K562 (cell line): ENCODE measurements at regions not wholly inside any gene's neighbourhood (a gene's known extent, or its start where the extent isn't known, plus 50 kb on each side); places are given as distances from the start of the nearest gene placed in this dataset.

Source experiments
- ATAC-seq: fragments of 200-7000 bp; cut with Tn5 transposase; 3 replicates; pipeline ENCODE4 v1.9.1; 2020; ENCODE audit warnings: moderate library complexity
- BruUV-seq: library from RNA; stranded (reverse); fragments of 400-500 nt; replicated peaks from 2 replicates; lab custom pipeline; 2021; lab: Mats Ljungman, UMichigan
- CTCF ChIA-PET: fragments of 300-600 bp; formaldehyde crosslinking; extraction: SDS; loops from one replicate; lab custom pipeline; 2021; ENCODE audit warnings: low intra/inter-chr PET ratio; lab: Yijun Ruan, JAX
- POLR2A ChIA-PET: fragments of 300-600, 350-650 bp; sonication (Branson Sonifier 250); formaldehyde crosslinking; extraction: SDS; loops from one replicate; lab custom pipeline; 2021; ENCODE audit warnings: antibody characterized with exemption, inconsistent platforms; lab: Yijun Ruan, JAX
- DNase-seq, 4 experiments: peaks; one replicate each; pipeline versions ENCODE4 v3.0.0 to v3.0.0-alpha.2; 2011 to 2018; ENCODE audit warnings: low spot score in 3 of 4, mixed read lengths in 3 of 4; ENCODE audit errors: extremely low read depth in 1 of 4
- FAIRE-seq: peaks from 2 replicates; lab custom pipeline; 2011; peaks lifted over from hg19 to GRCh38; lab: Jason Lieb, UNC
- H2AFZ ChIP-seq: 2 replicates; pipeline ENCODE4 v1.6.0; 2011; ENCODE audit warnings: low read depth, low read length, control low read depth, inconsistent platforms
- H3K27ac ChIP-seq: fragments of 200-600 bp; 3 replicates; pipeline ENCODE4 v1.8.0; 2011; ENCODE audit warnings: low read depth, mild to moderate bottlenecking, control low read depth, inconsistent platforms, low read length, moderate library complexity, mixed read lengths; ENCODE audit errors: extremely low read depth
- H3K27me3 ChIP-seq, 2 experiments: fragments of 300-600 bp in 1 of 2; 2 replicates in 1 of 2; 3 replicates in 1 of 2; pipeline versions ENCODE4 v1.6.0 to v1.8.0; 2011; ENCODE audit warnings: inconsistent platforms in 2 of 2, low read length in 2 of 2, mild to moderate bottlenecking in 1 of 2, mixed read lengths in 1 of 2, moderate library complexity in 1 of 2; ENCODE audit not compliant: control insufficient read depth in 2 of 2, insufficient read depth in 2 of 2
- H3K36me3 ChIP-seq: fragments of 300-600 bp; 3 replicates; pipeline ENCODE4 v1.8.0; 2011; ENCODE audit warnings: mild to moderate bottlenecking, low read length, inconsistent platforms; ENCODE audit not compliant: control insufficient read depth, insufficient read depth
- H3K4me1 ChIP-seq, 2 experiments: fragments of 200-600 bp in 1 of 2; replicated peaks in 1 of 2; 2 replicates in 1 of 2; 3 replicates in 1 of 2; pipeline versions ENCODE4 v1.5.1 to v1.8.0; 2011; ENCODE audit warnings: inconsistent platforms in 2 of 2, low read length in 2 of 2, mild to moderate bottlenecking in 1 of 2, mixed read lengths in 1 of 2, moderate library complexity in 1 of 2; ENCODE audit not compliant: control insufficient read depth in 2 of 2, insufficient read depth in 2 of 2
- H3K4me2 ChIP-seq: 2 replicates; pipeline ENCODE4 v1.6.1; 2011; ENCODE audit warnings: low read length, control low read depth, inconsistent platforms, mixed read lengths; ENCODE audit not compliant: insufficient read depth
- H3K4me3 ChIP-seq: fragments of 200-600 bp; sonication (generic), shearing (Covaris generic); 2 replicates; pipeline ENCODE4 v1.5.1; 2016; ENCODE audit warnings: control low read depth, inconsistent platforms
- H3K79me2 ChIP-seq: fragments of 200-600 bp; 3 replicates; pipeline ENCODE4 v1.8.0; 2011; ENCODE audit warnings: low read length, inconsistent platforms; ENCODE audit not compliant: control insufficient read depth, insufficient read depth
- H3K9ac ChIP-seq, 2 experiments: 2 replicates each; pipeline versions ENCODE4 v1.6.0 to v1.6.1; 2011; ENCODE audit warnings: low read depth in 2 of 2, low read length in 2 of 2, control low read depth in 1 of 2, inconsistent platforms in 1 of 2, mild to moderate bottlenecking in 1 of 2, mixed read lengths in 1 of 2; ENCODE audit not compliant: insufficient read depth in 1 of 2
- H3K9me1 ChIP-seq: one replicate; pipeline ENCODE4 v1.6.0; 2011; ENCODE audit warnings: inconsistent platforms, mild to moderate bottlenecking, low read length, moderate library complexity; ENCODE audit not compliant: control insufficient read depth, insufficient read depth
- H3K9me3 ChIP-seq: replicated peaks from 2 replicates; pipeline ENCODE4 v1.5.1; 2011; ENCODE audit warnings: low read depth, low read length, inconsistent platforms; ENCODE audit not compliant: control insufficient read depth, insufficient read depth
- H4K20me1 ChIP-seq: replicated peaks from 2 replicates; pipeline ENCODE4 v1.6.1; 2011; ENCODE audit warnings: low read length, inconsistent platforms, mixed read lengths; ENCODE audit not compliant: control insufficient read depth, insufficient read depth
- CEBPB ChIP-seq: fragments of 450-650 bp; IDR thresholded peaks from 2 replicates; pipeline ENCODE4 v1.6.1; 2016; ENCODE audit warnings: missing genetic modification characterization, missing compliant biosample characterization
- DIDO1 ChIP-seq: fragments of 450-650 bp; IDR thresholded peaks from 2 replicates; pipeline ENCODE4 v1.6.1; 2016; ENCODE audit warnings: low read depth, missing biosample characterization, missing genetic modification characterization
- IFI16 ChIP-seq: fragments of 250-450 bp; sonication (Bioruptor Pico); IDR thresholded peaks from 2 replicates; pipeline ENCODE4 v2.1.2; 2022; ENCODE audit warnings: mild to moderate bottlenecking, inconsistent platforms
- JUNB ChIP-seq: fragments of 450-650 bp; formaldehyde crosslinking; conservative IDR thresholded peaks from 2 replicates; pipeline ENCODE4 v1.4.0; 2020; ENCODE audit warnings: mild to moderate bottlenecking
- NR4A1 ChIP-seq, 2 experiments: fragments of 250-450 bp in 1 of 2; fragments of 450-650 bp in 1 of 2; sonication (Bioruptor Pico) in 1 of 2; IDR thresholded peaks; 2 replicates each; pipeline versions ENCODE4 v1.4.0 to v1.6.1; 2016 to 2020; ENCODE audit warnings: mild to moderate bottlenecking in 2 of 2, missing compliant biosample characterization in 1 of 2, missing genetic modification characterization in 1 of 2, moderate library complexity in 1 of 2
- RBFOX2 ChIP-seq: fragments of 200-400 bp; formaldehyde crosslinking; IDR thresholded peaks from 2 replicates; pipeline ENCODE4 v1.6.1; 2017; ENCODE audit warnings: low read depth, mild to moderate bottlenecking, low read length, moderate library complexity
- ZNF41 ChIP-seq: fragments of 250-450 bp; sonication (Bioruptor Pico); conservative IDR thresholded peaks from 2 replicates; pipeline ENCODE4 v1.4.0; 2020; ENCODE audit warnings: mild to moderate bottlenecking
- WGBS: fragments of 100-300 bp; shearing (Covaris generic); methylation state at CpG from one replicate; pipeline ENCODE4 v1.1.6; 2016; ENCODE audit warnings: low coverage, mixed read lengths; ENCODE audit not compliant: insufficient coverage; ENCODE audit errors: missing lambda C conversion rate; 5-methylcytosine and 5-hydroxymethylcytosine counted together
- in situ Hi-C: fragments of 300-500 bp; cut with MboI; formaldehyde crosslinking; loops from 4 replicates; pipeline ENCODE4 v1.15.0; 2018; ENCODE audit warnings: inconsistent platforms, mixed read lengths
- intact Hi-C: fragments of 100-400 bp; cut with micrococcal nuclease; formaldehyde crosslinking; loops from 2 replicates; pipeline ENCODE4 v1.14.2; 2022
- TF ChIP-seq, protein P1 (sequence below), 2 experiments: fragments of 450-650 bp; conservative IDR thresholded peaks; 2 replicates each; pipeline ENCODE4 v1.6.1; 2017; ENCODE audit warnings: mild to moderate bottlenecking in 2 of 2, moderate library complexity in 2 of 2

DNA sequence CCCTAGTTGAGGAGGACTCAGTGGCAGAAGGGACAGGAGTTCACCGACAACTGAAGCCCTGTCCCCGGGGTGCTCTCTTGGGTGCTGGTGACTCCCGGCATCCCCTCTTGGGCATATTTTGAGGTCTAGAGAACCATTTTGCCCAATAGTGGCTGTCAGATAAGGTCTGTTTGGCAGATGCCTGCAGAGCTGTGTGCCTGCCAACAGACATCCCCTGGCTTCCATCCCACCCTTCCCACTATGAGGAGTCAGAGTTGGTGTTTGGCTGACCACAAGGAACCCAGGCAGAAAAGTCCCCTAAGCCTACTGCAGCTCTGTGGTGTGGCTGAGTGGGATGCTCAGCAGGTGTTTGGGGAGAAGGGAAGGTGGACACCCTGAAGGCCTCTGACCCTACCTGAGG is 207.0 kb downstream of the AUH start:
- Histone ChIP-seq H4K20me1 (no peaks in the 10 kb centered on the region), H3K4me2 (no peak overlapping the region), H2AFZ (no peak overlapping the region), H3K9ac (no peak overlapping the region), H3K4me3 (no peak overlapping the region), H3K79me2 (no peaks in the 10 kb centered on the region), H3K36me3 (no peaks in the 10 kb centered on the region), H3K27ac (no peak overlapping the region), H3K4me1 (no peaks in the 10 kb centered on the region; a peak in 2 of 5 replicates), H3K9me1 (no peaks in the 10 kb centered on the region), H3K27me3 (no peaks in the 10 kb centered on the region), H3K9me3 (no peaks in the 10 kb centered on the region)
- in situ Hi-C loops, result no loop called here
- no peak for FAIRE-seq
- POLR2A ChIA-PET, result no interaction called here
- TF ChIP-seq DIDO1 (tag), result no peak
- no peak for TF ChIP-seq CEBPB (tag)
- no peak for TF ChIP-seq RBFOX2
- no peak for TF ChIP-seq NR4A1 (CRISPR knock-in tag; IDR thresholded peaks at IDR 0.05)
- no peak for TF ChIP-seq NR4A1 (tag; IDR thresholded peaks at IDR 0.05)
- TF ChIP-seq, protein P1, sequence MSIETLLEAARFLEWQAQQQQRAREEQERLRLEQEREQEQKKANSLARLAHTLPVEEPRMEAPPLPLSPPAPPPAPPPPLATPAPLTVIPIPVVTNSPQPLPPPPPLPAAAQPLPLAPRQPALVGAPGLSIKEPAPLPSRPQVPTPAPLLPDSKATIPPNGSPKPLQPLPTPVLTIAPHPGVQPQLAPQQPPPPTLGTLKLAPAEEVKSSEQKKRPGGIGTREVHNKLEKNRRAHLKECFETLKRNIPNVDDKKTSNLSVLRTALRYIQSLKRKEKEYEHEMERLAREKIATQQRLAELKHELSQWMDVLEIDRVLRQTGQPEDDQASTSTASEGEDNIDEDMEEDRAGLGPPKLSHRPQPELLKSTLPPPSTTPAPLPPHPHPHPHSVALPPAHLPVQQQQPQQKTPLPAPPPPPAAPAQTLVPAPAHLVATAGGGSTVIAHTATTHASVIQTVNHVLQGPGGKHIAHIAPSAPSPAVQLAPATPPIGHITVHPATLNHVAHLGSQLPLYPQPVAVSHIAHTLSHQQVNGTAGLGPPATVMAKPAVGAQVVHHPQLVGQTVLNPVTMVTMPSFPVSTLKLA (conservative IDR thresholded peaks at IDR 0.05), result no peak
- no peak for TF ChIP-seq IFI16 (CRISPR knock-in tag)
- TF ChIP-seq ZNF41 (CRISPR knock-in tag), result no peak
- no peak for TF ChIP-seq JUNB (CRISPR knock-in tag)
- CTCF ChIA-PET, result no interaction called here
- DNase-seq, result no peak
- intact Hi-C loops, result no loop called here
- ATAC-seq, result no peak
- BruUV-seq, result no TSS peak
- WGBS, result 91% methylated on average over 3 of the region's 3 CpGs
